GM13977 (cell line): ENCODE measurements at regions not wholly inside any gene's neighbourhood (a gene's known extent, or its start where the extent isn't known, plus 50 kb on each side); places are given as distances from the start of the nearest gene placed in this dataset.
A peak's percentile ranks its signal among the peaks of the same experiment; 100 is the strongest.

Experiments
- DNase-seq: peaks from one replicate; pipeline ENCODE4 v3.0.0; 2012; ENCODE audit warnings: low spot score
- CTCF ChIP-seq: IDR thresholded peaks from 2 replicates; pipeline ENCODE4 v1.5.1; 2012; ENCODE audit warnings: mild to moderate bottlenecking, control low read depth; ENCODE audit not compliant: insufficient read depth; ENCODE audit errors: extremely low read depth, missing control alignments
- in situ Hi-C: fragments of 300-500 bp; cut with MboI; formaldehyde crosslinking; loops from one replicate; pipeline ENCODE4 v1.12.0; 2022; ENCODE audit warnings: low sequenced_read_pairs, low pct_unique_long_range_greater_than_20kb, mixed read lengths, inconsistent platforms; ENCODE audit not compliant: unreplicated experiment

GRCh38 chr10:81820418-81820817 is 54.6 kb upstream of the NRG3 start:
- DNase-seq: no peak
- in situ Hi-C loops: no loop called here
- TF ChIP-seq CTCF: peak; percentile 18
